Loucy (cell line): ENCODE measurements at regions not wholly inside any gene's neighbourhood (a gene's known extent, or its start where the extent isn't known, plus 50 kb on each side); places are given as distances from the start of the nearest gene placed in this dataset.

ENCODE experiments used
- CTCF ChIP-seq: fragments of 200-600 bp; sonication (generic); conservative IDR thresholded peaks from 2 replicates; pipeline ENCODE4 v1.5.1; 2014; ENCODE audit warnings: mild to moderate bottlenecking, antibody characterized with exemption, low read length
- EZH2phosphoT487 ChIP-seq: fragments of 200-600 bp; IDR thresholded peaks from 2 replicates; pipeline ENCODE4 v1.6.1; 2018; ENCODE audit warnings: antibody characterized with exemption, mild to moderate bottlenecking, moderate library complexity, borderline replicate concordance

- no peak for TF ChIP-seq CTCF
- TF ChIP-seq EZH2phosphoT487 = no peak
Observed at GRCh38 chr3:22966349-22966748, 236.8 kb upstream of the UBE2E2 start.
